Femur (tissue), 1 donor: ENCODE measurements at regions not wholly inside any gene's neighbourhood (a gene's known extent, or its start where the extent isn't known, plus 50 kb on each side); places are given as distances from the start of the nearest gene placed in this dataset.
"Not testable (repeated sequence)": the region's sequence is repeated elsewhere in the genome, so short reads cannot be mapped to it uniquely, and the experiment has no call there.

Experiments
- DNase-seq: peaks from one replicate; pipeline ENCODE4 v3.0.0-alpha.2; 2017

DNA sequence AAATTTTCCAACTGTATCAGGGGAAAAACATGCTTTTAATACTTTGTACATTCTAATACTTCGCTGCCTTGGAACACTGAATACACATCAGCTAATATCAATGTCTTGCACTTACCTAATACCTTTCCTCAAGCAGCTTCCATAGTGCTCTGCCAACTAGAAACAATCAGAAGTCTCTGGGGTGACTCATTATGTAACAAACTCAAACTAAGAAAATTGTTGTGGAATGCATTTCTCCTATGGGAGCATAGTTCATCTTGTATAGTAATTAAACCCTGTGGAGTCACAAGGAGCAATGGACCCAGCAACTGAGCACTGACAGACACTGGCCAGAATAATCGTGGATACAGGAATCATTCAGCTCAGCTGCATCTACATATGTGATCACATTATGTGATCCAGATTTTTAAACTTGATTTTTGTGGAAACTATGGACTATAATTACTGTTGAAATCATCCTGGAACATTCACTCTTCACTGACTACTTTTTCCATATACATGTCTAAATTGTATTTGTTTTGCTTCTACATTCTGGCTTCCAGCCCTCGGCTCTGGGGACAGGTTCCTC is 496.9 kb downstream of the TMA16 start:
- peak; percentile 24 for DNase-seq

DNA sequence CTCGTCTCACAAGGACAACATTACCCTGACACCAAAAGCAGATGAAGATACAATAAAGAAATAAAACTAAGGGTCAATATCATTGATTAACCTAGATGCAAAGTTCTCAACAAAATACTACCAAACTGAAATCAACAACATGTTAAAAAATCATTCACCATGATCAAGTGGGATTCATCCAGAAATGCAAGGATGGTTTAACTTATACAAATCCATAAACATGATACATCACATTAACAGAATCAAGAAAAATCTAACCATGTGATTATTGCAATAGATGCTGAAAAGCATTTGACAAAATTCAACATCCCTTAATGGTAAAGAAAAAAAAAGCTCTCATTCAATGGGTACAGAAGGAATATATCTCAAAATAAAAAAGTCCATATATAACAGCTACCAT is 514.9 kb downstream of the TMA16 start:
- DNase-seq: no peak

DNA sequence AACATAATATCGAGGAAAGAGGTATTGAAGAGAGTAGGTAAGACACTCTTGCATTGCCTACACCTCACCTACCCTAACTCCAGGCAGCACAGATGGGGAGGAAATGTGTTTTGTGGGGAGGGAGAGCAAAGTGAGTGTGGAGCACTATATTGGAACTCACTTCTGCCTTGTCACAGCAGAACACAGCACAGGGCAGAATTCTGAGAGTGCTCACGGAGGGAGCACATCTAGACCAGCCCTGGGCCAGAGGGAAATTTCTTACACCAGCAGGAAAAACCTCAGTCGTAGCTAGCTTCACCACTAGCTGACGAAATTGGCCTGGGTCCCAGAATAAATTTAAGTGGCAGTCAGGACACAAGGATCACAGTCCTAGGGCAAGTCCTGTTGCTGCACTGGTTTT is 517.3 kb downstream of the TMA16 start:
- peak; percentile 20 for DNase-seq

DNA sequence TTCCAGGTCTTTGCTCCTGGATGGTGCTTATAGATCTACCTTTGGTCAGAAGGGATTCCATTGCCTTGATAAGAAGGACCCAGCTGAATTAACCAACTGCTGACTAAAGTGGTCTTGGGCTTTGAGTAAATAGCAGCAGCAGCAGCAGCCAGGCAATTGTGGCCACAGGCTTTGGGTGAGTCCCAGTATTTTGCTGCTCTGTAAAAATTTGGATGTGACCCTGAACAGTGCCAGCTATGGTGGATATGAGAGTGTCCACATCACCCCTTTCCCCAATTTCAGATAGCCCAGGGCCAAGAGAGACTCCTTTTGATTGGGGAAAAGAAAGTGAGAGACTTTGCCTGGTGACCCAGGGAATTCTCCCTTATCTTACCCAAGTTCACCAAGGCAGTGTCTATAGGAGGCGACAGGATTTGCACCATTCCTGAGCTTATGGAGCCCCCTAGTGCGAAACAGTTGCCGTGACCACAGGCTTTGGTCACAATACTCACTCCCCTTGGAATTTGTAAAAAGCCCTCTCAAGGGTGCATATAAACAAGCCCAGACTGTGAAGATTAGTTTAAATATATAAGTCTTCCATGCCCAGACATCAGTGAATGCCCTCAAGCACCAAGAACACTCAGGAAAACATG is 518.0 kb downstream of the TMA16 start:
- peak; percentile 29 for DNase-seq

DNA sequence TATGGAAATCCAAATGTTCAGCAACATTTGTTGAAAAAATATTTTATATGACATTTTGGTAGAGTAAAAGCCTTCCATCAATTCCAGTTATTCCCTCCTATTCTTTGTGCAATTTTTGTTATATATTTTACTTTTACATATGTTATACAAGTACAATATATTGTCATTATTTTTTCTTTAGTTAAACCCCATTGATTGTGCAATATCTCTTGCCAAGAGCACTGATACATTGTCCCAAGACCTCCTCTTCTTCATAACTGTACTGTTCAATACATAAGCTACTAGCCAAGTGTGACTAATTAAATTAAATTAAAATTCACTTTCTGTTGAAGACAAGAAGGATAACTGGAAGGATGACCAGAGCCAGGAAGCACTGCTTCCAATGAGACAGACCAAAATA is 527.5 kb downstream of the TMA16 start:
- no peak for DNase-seq

DNA sequence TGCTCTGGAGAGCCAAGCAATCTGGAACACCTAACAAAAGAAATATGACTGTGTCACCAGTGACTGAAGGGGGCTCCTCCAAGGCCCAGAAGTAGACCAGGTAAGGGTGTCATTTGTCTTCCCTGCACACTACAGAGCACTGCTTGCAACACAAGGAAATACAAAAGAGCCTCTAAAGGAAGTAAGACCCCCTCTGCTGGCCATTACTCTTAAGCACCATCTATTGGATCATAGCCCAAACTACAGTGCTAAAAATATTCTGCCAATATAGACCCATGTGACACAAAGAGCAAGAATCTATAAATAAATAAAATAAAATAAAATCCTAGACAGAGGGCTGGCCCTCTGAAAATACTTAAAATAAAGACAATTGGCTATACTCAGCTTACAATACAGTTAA is 528.7 kb downstream of the TMA16 start:
- DNase-seq: no peak

DNA sequence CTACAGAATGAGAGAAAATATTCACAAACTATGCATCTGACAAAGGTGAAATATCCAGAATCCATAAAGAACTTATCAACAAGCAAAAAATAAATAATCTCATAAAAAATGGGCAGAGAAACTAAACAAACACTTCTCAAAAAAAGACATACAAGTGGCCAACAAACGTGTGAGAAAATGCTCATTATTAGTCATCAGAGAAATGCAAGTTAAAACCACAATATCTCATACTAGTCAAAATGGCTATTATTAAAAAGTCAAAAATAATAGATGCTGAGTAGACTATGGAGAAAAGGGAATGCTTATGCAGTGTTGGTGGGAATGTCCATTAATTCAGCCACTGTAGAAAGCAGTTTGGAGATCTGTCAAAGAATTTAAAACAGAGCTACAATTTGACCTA is 533.3 kb downstream of the TMA16 start:
- no peak for DNase-seq

DNA sequence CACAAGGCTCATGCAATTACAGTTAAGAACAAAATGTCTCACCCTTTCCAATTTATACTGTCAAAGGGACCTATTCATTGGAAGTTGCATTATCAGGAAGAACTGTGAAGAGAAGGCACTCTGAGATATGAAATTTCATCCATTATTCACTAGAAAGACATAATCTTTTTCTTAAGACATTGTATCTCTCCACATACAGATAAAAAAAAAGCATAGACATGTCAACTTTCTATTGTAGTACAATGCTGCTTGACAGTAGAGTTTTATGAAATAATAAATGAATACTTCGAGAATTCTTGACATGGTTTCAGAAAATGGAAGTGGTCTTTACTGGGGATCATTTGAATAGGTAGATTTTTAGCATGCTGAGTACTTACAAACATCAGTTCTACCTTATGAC is 545.0 kb downstream of the TMA16 start:
- no peak for DNase-seq

DNA sequence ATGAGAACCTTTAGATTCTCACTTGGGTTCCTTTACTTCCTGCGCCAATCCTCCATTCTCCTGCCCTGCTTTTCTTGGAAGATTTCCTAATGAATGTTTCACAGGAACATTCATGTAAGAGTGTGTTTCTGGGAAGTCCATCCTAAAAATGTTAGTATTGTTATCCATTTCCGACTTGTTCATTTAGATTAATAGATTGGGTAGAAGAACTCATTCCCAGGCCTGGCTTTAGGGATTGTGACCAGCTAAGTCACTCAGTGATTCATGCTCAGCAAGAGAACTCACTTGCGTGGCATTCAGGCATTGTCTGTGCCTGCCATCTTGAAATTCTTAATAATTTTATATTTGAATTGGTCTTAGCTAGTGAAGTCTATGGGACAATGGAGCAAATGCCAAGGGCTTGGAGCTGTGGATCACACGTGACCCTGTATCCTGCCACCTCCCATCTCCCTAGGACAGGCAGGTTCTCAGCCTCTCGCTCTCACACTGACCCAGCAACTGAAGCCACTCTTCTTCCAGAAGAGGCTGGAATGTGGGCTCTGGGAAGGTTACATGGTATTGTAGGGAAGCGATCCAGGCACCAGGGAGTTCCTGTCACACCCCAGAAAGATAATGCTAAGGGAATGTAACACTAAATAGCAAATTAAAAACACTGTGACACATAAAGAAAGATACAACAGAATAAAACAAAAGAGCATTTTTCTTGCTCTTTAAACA is 562.1 kb downstream of the TMA16 start:
- no peak for DNase-seq

DNA sequence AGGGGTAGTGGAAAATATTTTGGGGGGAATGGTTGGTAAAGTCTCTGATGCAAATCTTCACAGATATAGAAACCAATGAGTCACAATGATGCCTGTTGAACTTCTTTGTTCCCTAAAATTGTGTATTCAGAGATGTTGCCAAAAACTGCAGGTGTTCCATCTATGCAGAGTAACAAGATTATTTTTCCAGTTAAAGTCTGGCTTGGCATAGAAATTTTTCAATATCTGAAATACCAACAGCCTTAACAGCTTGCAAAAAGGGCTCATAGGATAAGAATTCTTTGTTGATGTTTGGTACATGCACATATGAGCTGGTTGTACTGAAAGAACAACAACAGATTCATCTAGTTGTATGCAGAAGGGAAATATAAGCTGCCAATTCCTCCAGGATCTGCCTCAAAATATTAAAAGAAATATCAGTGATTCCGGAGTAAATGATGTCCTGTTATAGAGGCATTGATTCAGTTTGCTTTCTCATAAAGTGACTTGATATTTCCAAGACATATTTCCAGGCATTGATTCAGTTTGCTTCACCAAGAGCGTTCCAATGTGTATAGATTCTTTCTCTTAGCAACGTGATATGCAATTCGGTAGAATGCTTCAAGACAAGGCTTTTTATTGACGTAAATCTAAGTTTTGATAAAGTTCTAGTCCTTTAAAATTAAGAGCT is 564.4 kb downstream of the TMA16 start:
- DNase-seq: no peak

DNA sequence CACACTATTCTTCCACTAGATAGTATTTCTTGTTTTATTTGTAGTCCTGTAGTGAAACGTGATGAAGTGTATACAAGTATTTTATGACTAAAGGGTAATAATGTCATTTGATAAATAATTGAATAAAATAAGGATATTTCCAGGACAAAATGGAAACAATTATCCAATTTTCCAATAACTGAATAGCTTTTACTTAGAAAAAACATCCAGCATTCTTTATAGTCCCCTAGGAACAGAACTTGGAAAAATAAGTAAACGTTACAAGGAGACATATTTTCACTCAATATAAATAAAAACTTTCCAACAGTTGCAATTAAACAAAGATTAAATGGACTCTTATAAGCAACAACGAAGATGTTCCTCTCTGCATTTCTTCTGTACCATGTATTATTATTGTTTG is 566.0 kb downstream of the TMA16 start:
- DNase-seq: no peak

DNA sequence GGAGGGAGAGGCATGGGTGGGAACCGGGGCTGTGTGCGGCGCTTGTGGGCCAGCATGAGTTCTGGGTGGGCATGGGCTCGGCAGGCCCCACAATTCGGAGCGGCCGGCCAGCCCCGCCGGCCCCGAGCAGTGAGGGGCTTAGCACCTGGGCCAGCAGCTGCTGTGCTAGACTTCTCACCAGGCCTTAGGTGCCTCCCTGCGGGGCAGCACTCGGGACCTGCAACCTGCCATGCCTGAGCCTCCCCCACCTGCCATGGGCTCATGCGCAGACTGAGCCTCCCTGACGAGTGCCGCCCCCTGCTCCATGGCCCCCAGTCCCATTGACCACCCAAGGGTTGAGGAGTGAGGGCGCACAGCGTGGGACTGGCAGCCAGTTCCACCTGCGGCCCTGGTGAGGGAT is 573.9 kb downstream of the TMA16 start:
- no peak for DNase-seq

DNA sequence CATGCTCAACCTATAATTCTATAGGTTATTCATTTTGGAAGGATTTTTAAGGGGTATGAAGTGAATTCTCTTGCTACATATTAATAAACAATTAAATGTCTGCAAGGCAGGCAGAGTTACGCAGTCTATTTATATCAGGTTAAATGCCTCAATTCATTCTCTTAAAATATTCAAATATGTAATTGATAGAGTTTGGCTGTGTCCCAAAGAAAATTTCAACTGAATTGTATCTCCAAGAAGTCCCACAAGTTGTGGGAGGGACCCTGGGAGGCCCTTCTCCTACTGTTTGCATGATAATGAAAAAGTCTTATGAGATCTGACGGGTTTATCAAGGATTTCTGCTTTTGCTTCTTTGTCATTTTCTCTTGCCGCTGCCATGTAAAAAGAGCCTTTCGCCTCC is 576.1 kb downstream of the TMA16 start:
- DNase-seq: no peak

DNA sequence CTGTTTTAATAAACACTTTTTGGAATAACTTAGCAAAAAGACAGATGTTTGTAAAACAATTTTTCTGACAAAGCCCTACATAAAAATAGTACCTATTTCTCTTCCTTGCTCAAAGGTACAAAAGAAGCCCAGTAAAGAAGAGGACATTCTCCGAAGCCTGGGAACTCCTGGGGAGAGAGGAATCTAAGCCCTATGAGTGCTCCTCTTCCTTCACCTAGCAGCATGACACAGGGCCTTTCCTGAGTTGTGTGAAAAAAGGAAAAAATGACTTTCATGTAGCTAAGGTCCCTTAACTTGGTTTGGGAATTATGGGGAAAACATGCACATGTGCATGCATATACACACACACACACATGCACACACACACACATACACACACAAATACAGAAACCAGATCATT is 586.9 kb downstream of the TMA16 start:
- no peak for DNase-seq

DNA sequence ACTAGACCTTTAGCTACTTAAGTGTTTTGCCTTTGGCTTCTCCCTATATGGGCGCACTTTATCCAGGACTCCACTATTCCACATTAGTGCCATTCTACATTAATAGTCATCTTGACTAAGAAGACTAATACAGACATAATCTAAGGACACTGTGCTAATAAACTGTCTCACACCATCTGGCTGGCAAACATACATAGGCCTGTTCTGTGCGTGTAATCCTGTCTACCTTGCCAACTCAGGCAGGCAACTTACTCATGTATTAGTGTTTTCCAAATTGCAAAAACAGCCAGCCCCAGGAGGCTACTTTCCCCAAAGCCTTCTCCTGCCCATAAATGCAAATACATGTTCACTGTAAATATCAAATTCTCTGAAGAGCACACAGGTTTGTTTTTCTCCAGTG is 587.3 kb downstream of the TMA16 start:
- no peak for DNase-seq

DNA sequence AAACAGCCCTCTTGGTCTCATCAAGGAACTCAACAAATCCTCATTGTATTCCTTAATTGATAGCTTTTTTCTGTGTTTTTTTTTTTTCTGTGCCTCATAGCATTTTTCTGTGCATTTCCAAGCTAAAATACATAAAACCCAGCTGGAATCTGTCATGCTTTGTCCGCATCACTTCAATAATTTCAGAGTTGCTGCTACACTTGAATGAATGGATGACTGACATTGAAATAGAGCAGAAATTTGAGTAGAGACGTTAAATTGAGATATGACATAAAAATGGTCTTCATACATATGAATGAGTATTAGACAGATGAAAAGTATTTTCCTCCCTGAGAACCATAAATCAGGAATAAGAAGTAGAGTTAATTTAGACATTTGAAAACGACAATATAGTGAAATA is 593.2 kb downstream of the TMA16 start:
- no peak for DNase-seq

DNA sequence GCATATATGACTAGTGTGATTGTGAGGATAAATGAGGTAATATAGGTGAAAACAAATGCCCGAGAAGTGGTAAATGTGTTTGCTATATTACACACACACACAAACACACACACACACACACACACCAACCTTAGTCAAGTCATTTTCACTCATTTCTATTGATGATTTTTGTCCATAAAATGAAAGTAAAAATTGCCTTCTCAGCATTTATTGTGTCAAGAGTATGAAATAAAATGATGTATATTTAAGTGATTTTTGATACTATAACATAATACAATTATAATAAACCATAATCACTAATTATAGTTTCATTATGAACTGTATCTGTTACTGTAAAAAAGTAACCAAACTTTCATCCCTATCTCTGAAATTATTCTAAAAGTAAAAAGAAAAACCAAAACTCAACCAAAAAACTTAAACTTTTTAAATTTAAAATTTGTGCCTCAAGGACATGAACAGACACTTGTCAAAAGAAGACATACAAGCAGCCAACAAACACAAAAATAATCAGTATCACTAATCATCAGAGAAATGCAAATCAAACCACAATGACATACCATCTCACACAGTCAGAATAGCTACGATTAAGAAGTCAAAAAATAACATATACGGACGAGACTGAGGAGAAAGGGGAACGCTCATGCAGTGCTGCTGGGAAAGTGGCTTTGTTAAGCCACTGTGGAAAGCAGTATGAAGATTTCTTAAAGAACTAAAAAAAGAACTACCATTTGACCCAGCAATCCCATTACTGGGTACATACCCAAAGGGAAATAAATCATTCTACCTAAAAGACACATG is 601.0 kb downstream of the TMA16 start:
- DNase-seq: no peak

DNA sequence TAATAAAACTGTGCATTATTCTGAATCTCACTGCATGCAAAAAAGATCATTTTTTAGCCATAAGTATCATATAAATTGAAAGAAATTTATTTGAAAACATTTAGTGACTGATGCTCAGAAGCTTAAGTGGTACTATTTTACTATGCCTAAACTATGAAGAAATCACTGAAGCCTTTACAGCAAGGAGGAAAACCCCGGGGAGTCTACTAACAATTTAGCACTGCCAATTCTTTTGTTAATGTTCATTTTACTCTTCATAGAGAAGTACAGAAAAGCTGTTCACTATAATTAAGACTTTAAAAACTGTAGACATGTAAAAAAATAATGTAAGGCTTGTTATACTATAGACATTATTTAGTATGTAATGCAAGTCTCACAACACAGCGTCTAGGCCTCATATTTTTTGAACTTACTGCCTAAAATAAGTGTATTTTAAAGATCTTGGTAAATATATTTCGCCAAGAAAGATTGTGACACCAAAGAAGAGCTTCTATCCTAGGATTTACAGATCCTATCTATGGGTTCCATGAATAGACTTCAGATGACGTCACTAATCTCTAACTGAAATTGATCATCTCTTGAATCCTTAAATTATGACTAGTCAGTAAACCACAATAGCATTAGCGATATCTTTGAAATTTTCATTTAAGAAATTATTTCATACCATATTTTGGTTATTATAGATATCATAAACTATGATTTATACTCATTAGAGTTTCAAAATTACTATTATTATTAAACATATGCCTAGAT is 602.5 kb downstream of the TMA16 start:
- no peak for DNase-seq

DNA sequence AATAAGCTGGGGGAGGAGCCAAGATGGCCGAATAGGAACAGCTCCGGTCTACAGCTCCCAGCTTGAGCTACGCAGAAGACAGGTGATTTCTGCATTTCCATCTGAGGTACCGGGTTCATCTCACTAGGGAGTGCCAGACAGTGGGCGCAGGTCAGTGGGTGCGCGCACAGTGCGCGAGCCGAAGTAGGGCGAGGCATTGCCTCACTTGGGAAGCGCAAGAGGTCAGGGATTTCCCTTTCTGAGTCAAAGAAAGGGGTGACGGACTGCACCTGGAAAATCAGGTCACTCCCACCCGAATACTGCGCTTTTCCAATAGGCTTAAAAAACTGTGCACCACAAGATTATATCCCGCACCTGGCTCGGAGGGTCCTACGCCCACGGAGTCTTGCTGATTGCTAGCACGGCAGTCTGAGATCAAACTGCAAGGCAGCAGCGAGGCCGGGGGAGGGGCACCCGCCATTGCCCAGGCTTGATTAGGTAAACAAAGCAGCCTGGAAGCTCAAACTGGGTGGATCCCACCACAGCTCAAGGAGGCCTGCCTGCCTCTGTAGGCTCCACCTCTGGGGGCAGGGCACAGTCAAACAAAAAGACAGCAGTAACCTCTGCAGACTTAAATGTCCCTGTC is 606.4 kb downstream of the TMA16 start:
- not testable (repeated sequence) for DNase-seq

DNA sequence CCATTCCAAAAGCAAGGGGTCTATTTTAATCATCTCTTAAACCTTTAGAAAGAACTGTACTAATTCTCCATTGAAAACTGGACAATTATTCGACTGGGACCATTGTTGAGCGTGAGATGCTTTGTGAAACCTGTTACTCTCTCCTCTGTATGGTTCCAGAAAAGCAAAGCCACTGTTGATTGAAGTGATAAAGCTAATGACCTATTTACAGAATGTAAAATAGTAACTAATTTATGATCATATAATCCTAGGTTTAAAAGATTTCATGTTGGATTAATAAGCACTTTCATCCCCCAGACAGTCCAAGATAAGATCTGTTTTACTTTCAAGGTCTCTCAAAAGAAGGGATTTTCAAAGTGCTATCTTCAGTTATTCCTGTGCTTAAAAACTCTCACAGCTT is 614.5 kb downstream of the TMA16 start:
- DNase-seq: no peak

DNA sequence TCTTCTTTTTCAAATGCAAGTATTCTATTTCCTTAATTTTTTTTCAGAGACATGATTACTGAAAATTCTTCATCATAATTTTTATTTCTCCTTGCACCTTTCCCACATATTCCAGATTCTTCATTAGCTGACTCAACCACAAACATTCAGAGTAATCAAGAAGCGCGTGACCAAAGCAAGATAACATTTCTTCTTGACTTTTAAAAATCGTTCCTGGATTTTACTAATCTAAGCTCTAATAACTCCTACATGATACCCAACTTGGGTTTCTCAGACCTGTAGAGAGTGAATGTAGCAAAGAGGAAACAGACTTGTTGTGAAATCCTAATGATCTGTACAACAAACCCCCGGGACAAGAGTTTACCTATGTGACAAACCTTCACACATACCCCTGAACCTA is 615.0 kb downstream of the TMA16 start:
- DNase-seq: no peak

DNA sequence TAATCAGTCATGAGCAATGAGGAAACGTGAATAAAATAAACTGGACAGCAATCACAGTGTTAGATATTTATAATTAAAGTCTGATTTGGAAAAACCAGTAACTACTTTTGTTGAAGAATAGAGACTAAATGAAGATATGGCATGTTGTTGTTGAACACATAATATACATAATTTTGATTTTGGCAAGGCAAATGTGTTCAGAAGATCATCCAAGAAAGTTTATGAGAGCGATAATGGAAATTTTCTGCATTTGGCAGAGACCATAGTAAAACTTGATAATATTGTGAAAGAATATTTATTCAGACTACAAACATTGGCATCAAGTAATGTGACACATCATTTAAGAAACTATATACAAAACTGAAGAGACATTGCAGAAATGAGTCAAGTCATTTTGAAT is 620.7 kb downstream of the TMA16 start:
- DNase-seq: no peak
